ENCODE measurements at regions not wholly inside any gene's neighbourhood (a gene's known extent, or its start where the extent isn't known, plus 50 kb on each side); places are given as distances from the start of the nearest gene placed in this dataset.

GRCh38 chr1:79912813-79913212, 906.3 kb upstream of the ADGRL4 start:
- Histone ChIP-seq H3K36me3 (no peaks in the 10 kb centered on the region), H3K27ac (no peak overlapping the region), H3K4me3 (no peak overlapping the region), H3K27me3 (no peaks in the 10 kb centered on the region), H3K4me1 (no peaks in the 10 kb centered on the region), H3K9me3 (peaks cover 0 to 2% (median 0%) of the 10 kb centered on the region in 4 donors)
- DNase-seq (no peak), ATAC-seq (no peak)
- WGBS (ENCODE audit: insufficient coverage, low coverage, low lambda C conversion rate, missing lambda C conversion rate): 39% methylated on average over 4 of the region's 4 CpGs
- intact Hi-C loops (cut with DNase I): no loop called here
- TF ChIP-seq POLR2A (IDR thresholded peaks at IDR 0.05) (no peak), CTCF (IDR thresholded peaks at IDR 0.05) (no peak)

- intact Hi-C loops (cut with DNase I): no loop called here
- ATAC-seq (no peak), DNase-seq (no peak)
- no peak for TF ChIP-seq CTCF (IDR thresholded peaks at IDR 0.05)
- TF ChIP-seq POLR2A (IDR thresholded peaks at IDR 0.05): no peak
- Histone ChIP-seq H3K4me1 (no peaks in the 10 kb centered on the region), H3K27ac (no peak overlapping the region), H3K27me3 (no peaks in the 10 kb centered on the region), H3K4me3 (no peak overlapping the region), H3K9me3 (no peaks in the 10 kb centered on the region), H3K36me3 (no peaks in the 10 kb centered on the region)
- WGBS (ENCODE audit: insufficient coverage, low coverage, low lambda C conversion rate, missing lambda C conversion rate): 37% methylated on average over 3 of the region's 3 CpGs
Measured at GRCh38 chr1:79903321-79903720, 896.8 kb upstream of the ADGRL4 start.

GRCh38 chr1:79902418-79902817, 895.9 kb upstream of the ADGRL4 start:
- H3K27ac ChIP-seq: no peak overlapping the region
- no peak for ATAC-seq
- WGBS (ENCODE audit: insufficient coverage, low coverage, low lambda C conversion rate, missing lambda C conversion rate): 67% methylated on average over 4 of the region's 4 CpGs
- H3K9me3 ChIP-seq: no peaks in the 10 kb centered on the region
- H3K4me1 ChIP-seq: no peaks in the 10 kb centered on the region
- no peak overlapping the region for H3K4me3 ChIP-seq
- TF ChIP-seq CTCF (IDR thresholded peaks at IDR 0.05): no peak
- no peak for TF ChIP-seq POLR2A (IDR thresholded peaks at IDR 0.05)
- intact Hi-C loops (cut with DNase I): no loop called here
- no peaks in the 10 kb centered on the region for H3K27me3 ChIP-seq
- DNase-seq: no peak
- no peaks in the 10 kb centered on the region for H3K36me3 ChIP-seq

GRCh38 chr1:79899914-79900313, 893.4 kb upstream of the ADGRL4 start:
- H3K27me3 ChIP-seq: no peaks in the 10 kb centered on the region
- no peak for TF ChIP-seq CTCF (IDR thresholded peaks at IDR 0.05)
- no peak for TF ChIP-seq POLR2A (IDR thresholded peaks at IDR 0.05)
- no peak for ATAC-seq
- no peak overlapping the region for H3K4me3 ChIP-seq
- no peaks in the 10 kb centered on the region for H3K36me3 ChIP-seq
- no peak overlapping the region for H3K27ac ChIP-seq
- no peaks in the 10 kb centered on the region for H3K4me1 ChIP-seq
- intact Hi-C loops (cut with DNase I): no loop called here
- WGBS (ENCODE audit: insufficient coverage, low coverage, low lambda C conversion rate, missing lambda C conversion rate): 60% methylated on average over 4 of the region's 4 CpGs
- no peak for DNase-seq
- no peaks in the 10 kb centered on the region for H3K9me3 ChIP-seq

- H3K9me3 ChIP-seq: no peaks in the 10 kb centered on the region
- intact Hi-C loops (cut with DNase I): no loop called here
- no peak for ATAC-seq
- H3K4me3 ChIP-seq: no peak overlapping the region
- DNase-seq: no peak
- H3K27ac ChIP-seq: no peak overlapping the region
- TF ChIP-seq POLR2A (IDR thresholded peaks at IDR 0.05): no peak
- no peak for TF ChIP-seq CTCF (IDR thresholded peaks at IDR 0.05)
- no peaks in the 10 kb centered on the region for H3K36me3 ChIP-seq
- H3K27me3 ChIP-seq: no peaks in the 10 kb centered on the region
- 65% methylated on average over 2 of the region's 2 CpGs for WGBS (ENCODE audit: insufficient coverage, low coverage, low lambda C conversion rate, missing lambda C conversion rate)
- H3K4me1 ChIP-seq: no peaks in the 10 kb centered on the region
Measured at GRCh38 chr1:79896140-79896539, 889.6 kb upstream of the ADGRL4 start.

Data from right lobe of liver (tissue), 6 donors.